ENCODE measurements at regions not wholly inside any gene's neighbourhood (a gene's known extent, or its start where the extent isn't known, plus 50 kb on each side); places are given as distances from the start of the nearest gene placed in this dataset.
"Not testable (repeated sequence)": the region's sequence is repeated elsewhere in the genome, so short reads cannot be mapped to it uniquely, and the experiment has no call there.

DNA sequence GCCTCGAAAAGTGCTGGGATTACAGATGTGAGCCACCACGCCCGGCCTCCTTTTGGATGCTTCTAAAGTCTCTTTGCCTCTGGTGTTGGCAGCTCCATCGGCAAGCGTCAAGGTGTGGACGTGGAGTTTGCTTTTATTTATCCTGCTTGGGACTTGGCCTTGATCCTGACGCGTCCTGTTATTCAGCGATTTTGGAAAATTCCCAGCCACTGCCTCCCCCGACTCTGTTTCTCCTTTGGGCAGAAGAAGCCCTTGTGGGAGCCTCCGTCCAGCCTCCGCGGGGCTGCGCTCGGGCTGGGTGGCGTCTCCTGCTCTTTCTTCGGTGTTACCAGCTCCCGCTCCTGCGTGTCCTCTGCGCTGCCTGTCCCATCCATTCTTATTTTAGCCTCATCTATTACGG, 151.7 kb downstream of the TMEM121 start:
- not testable (repeated sequence) for DNase-seq (ENCODE audit: low read depth, low spot score)

DNA sequence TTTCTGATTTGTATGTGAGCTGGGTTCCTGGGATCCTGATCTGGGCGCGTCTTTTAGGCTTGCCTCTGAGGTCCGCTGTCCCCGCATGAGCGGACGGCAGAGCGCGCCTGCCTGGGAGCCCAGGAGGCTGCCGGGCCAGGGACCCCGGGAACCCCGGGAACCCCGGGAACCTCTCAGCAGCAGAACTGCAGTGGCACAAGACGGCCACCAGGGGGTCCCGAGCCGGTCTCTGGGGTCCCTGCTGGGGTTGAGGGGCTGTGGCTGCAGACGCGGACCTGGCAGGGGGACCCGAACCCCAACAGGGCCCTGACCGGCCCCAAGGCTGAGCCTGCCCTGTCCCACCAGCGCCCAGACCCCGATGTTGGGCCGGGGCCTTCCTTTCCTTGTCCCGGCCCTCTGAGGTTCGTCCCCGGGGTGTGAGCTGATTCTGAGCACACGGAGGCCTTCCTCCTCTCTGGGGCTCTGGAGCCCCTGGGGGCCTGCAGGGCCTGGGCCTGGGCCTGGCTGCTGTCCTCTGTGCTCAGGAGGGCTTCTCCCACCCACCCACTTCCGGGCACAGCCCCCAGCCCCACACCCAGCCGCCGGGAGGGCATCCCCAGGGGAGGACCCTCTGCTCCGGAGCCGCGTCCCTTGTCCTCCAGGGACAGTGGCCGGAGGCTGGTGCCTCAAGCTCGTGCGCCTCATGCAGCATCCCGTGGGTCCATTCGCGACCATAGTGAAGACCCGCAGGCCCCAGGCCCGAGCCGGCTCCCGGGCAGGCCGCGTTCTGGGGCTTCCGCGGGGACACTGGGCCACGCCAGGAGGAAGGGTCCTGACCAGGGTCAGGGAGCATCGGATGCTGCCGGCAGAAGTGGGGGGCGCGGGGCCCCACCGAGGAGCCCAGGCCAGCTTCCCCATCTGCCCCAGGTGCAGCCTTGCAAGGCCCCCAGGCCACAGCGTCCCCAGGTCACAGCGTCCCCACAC, 152.9 kb downstream of the TMEM121 start:
- not testable (repeated sequence) for DNase-seq (ENCODE audit: low read depth, low spot score)

DNA sequence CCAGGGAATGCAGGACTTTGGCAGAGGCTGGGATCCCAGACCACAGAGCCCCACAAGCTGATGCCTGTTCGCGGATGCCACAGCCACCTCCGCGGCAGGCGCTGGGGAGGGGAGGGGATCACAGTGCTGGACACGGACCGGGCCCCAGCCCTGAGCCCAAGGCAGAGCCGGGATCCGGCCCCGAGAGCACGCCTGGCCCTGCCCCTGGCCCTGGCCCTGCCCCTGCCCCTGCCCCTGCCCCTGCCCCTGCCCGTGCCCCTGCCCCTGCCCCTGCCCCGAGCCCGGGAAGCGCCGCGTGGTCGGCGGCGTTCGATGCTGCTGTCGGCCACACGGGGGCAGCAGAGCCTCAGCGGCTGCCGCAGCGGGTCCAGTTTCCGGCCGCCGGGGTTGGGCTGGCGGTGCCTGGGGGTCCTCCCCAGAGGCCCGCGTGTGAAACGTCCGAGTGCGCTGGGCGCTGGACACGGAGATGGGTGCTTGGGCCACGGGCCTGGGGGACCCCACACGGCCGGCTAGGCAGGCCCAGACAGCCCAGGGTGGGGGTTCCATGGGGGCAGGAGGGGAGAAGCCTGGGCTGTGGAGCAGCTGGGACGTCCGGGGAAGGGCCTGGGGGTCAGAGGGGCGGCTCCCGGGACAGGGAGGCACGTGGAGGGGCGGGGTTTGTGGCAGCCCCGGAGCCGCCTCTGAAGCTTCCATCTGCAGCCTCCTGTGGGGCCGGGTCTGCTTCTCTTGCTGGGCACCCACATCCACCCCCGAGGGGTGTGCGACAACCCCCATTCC, 153.8 kb downstream of the TMEM121 start:
- not testable (repeated sequence) for DNase-seq (ENCODE audit: low read depth, low spot score)

DNA sequence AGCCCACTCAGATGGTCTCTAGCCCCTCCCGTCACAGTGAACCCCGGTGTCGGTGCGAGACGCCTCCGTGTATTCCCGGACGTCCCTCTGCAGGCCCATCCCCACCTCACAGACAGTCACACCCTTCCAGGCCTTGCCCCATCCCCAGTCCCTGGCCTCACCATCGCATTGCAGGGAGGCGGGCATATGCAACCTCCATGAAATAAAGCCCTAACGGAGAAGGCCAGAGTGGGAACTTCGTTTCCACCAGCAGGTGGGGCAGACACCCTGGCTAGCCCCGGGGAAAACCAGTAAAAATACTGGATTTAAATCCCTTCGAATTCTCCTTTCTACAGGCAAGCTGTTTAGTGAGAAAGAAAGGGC, 154.3 kb downstream of the TMEM121 start:
- not testable (repeated sequence) for DNase-seq (ENCODE audit: low read depth, low spot score)

DNA sequence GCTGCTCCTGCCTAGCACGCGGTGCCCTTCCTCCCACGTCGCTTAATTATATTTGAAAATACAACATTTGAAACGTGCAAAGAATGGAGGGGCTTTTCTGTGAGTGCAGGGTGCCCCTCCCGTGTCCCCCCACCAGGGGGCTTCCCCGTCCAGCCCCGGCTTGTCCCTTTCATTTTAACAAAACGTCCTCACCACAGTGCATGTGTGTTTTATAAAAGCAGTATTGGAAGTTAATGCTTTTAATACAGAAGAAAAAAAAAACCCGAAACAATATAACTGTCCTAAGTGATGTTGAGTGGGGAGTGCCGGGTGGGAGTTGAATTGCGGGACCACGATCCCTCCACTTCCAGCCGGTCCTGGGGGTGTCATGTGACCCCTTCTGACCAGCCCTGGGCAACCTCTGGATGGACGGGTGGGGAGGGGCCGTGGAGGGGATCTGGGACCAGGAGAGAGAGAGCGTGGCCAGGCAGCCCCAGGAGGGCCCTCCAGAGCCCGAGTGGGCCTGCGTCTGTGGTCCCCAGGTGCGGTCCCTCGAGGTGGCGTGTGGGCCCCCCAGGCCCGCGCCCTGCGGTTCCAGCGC, 155.3 kb downstream of the TMEM121 start:
- DNase-seq (ENCODE audit: low read depth, low spot score) = not testable (repeated sequence)

DNA sequence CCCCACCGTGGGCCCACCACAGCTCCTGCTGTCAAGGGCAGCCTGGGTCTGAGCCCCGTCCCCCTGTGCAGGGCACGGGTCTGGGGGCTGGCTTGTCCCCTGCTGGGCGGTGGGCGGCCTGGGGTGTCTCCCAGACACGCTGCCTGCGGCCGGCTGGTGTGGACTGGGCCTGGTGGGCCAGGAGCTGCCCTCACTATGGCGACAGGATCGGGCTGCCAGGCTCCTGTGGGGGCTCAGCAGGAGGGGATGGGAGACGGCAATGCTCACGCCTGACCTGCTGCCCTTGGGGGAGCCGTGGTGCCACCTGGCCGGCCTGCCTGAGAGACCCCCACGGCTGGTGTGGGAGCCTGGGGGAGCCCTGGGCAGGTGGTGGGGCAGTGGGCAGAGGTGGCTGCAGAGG, 156.1 kb downstream of the TMEM121 start:
- DNase-seq (ENCODE audit: low read depth, low spot score) = not testable (repeated sequence)

DNA sequence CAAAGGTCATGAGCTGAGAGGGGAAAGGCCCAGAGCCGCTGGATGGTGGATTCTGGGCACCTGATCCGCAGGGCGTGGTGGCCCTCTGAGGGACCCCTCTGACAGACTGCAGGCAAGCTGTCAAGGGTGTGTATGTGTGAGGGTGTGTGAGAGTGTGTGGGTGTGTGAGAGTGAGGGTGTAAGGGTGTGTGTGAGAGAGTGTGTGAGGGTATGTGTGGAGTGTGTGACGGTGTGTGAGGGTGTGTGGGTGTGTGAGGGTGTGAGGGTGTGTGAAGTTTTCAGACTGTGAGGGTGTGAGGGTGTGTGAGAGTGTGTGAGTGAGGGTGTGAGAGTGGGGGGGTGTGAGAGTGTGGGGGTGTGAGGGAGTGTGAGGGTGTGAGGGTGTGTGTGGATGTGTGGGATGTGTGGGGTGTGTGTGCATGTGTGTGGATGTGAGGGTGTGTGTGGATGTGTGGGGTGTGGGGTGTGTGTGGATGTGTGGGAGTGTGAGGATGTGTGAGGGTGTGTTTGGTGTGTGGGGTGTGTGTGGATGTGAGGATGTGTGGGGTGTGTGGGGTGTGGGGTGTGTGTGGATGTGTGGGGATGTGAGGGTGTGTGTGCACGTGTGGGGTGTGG, 156.7 kb downstream of the TMEM121 start:
- no peak for DNase-seq (ENCODE audit: low read depth, low spot score)

DNA sequence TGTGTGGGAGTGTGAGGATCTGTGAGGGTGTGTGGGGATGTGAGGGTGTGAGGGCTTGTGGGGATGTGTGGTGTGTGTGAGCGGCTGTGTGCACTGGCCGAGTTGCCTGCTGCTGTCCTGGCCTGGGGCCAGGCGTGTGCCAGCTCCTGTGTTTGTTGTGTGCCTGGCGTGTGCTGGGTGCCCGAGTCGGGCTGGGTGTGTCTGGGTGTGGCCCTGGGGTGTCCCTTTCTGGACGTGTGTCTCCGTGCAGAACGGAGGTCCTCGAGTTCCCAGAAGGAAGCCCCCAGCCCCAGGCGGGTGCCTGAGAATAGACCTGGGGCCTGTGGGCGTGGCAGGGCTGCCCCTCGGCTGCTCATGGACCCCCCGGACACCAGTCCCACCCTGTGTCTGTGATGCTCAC, 157.7 kb downstream of the TMEM121 start:
- DNase-seq (ENCODE audit: low read depth, low spot score) = not testable (repeated sequence)

DNA sequence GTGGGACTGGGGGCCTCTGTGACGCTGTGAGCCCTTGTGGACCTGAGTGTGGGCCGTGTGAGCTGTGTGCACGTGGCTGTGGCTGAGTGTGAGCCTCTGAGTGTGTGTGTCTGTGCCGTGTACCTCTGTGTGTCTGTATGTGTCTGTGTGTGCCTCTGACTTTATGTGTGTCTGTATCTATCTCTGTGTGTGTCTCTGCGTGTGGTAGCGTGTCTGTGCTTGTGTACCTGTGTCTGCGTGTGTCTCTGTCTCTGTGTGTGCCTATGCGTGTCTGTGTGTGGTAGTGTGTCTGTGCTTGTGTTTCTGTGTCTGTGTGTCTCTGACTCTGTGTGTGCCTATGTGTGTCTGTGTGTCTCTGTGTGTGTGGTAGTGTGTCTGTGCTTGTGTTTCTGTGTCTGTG, 158.2 kb downstream of the TMEM121 start:
- not testable (repeated sequence) for DNase-seq (ENCODE audit: low read depth, low spot score)

DNA sequence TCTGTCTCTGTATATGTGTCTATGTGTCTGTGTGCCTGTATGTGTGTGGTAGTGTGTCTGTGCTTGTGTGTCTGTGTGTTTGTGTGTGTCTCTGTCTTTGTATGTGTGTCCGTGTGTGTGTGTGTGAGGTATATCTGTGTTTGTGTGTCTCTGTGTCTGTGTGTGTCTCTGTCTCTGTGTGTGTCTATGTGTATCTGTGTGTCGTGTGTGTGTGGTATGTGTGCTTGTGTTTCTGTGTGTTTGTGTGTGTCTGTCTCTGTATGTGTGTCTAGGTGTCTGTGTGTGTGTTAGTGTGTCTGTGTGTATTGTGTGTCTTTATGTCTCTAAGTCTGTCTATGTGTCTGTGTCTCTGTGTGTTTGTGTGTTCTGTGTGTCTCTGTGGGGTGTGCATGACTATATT, 158.6 kb downstream of the TMEM121 start:
- DNase-seq (ENCODE audit: low read depth, low spot score) = no peak

DNA sequence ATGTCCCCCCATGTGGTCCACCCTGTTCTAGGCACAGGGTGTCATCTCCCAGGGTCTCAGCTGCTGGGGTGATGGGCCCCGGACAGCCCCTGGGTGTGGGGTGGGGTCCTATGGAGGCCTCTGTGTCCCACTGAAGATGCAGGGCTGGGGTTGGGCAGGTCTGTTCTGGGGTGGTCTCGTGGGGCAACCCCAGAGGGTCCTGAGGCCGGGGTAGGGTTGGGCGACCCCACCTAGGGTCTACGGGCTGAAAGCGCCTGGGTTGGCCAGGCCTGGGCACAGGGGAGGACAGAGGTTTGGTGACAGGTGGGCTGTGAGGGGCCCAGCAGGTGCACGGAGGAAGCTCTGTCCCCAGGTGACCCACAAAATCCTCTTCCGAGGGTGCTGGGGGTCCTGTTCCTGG, 159.2 kb downstream of the TMEM121 start:
- not testable (repeated sequence) for DNase-seq (ENCODE audit: low read depth, low spot score)

DNA sequence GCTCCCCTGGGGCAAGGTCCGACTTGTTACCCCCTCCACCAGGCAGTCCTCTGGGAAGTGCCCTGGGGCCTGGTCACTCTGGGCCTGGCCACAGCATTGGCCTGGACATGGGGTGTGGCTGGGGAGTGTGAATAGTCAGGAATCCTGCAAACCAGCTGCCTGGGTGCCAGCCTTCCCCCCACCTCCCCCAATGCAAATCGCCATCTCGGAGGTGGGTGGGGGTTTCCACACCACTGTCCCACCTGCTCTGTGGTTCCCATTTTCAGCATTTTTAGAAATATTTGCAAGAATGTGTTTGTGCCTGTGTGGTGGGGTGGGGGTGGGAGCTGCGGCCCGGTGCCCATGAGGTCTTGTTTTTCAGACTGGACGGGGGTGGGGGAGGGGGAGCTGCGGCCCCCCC, 159.7 kb downstream of the TMEM121 start:
- DNase-seq (ENCODE audit: low read depth, low spot score) = not testable (repeated sequence)

DNA sequence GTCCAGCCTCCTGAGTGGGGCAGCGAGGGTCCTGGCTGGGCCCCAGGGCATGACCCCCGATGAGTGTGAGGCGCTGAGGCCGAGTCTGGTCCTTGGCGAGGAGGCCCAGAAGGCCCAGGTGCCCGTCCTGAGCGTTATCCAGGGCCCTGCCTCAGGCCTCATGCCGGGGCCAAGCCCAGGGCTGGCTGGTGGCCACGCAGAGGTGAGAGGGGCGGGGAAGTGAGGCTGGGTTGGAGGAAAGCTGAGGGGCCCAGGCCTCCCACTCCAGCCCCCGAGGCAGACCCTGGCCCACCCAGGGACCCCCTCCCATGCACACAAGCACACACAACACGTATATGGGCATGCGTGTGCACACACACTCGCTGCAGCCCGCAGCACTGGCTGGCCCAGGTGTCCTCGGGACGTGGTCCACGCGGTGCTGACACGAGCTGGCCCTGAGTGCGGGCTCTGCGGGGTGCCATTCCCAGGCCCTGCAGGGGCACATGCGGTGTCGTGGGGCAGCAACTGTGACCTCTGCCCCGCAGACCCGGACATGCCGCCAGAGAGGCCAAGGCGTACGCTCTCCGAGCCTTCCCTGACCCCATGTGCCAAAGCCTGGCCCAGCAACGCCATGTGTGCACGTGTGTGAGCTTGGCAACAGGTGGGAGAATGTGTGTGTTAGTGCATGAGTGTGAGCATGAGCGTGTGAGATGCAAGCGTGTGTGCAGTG, 160.2 kb downstream of the TMEM121 start:
- DNase-seq (ENCODE audit: low read depth, low spot score) = not testable (repeated sequence)

DNA sequence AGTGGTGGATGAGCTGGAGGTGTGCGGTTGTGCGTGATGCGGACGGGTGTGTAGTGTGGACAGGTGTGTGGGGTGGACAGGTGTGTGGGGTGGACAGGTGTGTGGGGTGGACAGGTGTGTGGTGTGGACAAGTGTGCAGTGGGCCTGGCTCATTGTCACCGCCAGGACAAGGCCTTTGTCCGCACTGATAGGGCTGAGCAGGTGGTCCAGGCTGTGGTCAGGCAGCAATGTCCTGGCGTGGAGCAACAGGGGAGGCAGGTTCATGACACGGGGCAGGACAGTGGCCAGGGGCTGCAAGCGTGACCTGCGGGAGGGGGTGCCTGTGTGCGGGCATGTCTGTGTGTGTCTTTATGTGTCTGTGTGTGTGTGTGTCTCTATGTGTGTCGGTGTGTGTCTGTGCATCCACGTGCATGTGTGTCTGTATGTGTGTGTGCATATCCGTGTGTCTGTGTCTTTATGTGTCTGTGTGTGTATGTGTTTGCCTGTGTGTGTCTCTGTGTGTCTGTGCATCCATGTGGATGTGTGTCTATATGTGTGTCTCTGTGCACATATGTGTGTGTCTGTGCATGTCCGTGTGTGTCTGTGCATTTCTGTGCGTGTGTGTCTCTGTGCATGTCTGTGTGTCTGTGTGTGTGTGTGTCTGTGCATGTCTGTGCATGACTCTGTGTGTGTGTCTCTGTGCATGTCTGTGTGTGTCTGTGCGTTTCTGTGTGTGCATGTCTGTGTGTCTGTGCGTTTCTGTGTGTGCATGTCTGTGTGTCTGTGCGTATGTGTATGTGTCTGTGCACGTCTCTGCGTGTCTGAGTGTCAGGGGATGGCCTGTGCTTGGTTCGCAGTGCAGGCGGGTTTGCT, 161.0 kb downstream of the TMEM121 start:
- DNase-seq (ENCODE audit: low read depth, low spot score) = not testable (repeated sequence)

DNA sequence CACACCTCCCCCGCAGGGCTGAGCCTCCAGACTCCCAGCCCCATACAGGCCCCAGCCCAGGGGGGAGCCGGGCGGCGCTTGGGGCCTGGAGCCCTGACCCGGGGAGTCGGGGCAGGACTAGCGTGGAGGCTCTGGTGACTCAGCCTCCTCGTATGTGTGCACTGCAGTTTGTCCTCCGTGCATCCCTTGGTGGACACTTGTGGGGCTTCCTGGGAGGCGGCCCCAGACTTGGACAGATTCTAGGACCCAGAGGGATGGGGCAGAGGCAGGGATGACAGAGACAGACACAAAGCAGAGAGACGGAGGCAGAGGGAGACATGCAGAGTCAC, 161.6 kb downstream of the TMEM121 start:
- DNase-seq (ENCODE audit: low read depth, low spot score) = not testable (repeated sequence)

DNA sequence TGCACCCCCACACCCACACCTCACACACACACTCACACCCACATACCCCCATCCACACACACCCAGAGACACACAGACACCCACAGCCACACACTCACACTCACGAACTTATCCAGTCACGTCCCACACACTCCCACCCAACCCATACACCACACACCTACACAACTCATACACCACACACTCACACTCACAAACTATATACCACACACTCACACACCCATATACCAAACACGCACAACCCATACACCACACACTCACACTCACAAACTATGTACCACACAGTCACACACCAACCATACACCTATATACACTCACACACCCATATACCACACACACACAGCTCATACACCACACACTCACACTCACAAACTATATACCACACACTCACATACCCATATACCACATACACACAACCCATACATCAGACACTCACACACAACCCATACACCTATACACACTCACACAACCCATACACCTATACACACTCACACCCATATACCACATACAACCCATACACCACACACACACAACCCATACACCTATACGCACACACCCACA, 162.4 kb downstream of the TMEM121 start:
- DNase-seq (ENCODE audit: low read depth, low spot score) = not testable (repeated sequence)

DNA sequence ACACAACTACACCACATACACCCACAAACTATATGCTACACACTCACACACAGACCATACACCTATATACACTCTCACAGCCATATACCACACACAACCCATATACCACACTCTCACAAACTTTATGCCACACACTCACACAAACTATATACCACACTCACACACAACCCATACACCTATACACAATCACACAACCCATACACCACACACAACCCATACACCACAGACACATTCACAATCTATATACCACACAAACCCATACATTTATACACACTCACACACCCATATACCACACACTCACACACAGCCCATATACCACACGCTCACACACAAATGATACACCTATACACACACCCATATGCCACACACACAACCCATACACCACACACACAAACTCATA, 163.3 kb downstream of the TMEM121 start:
- no peak for DNase-seq (ENCODE audit: low read depth, low spot score)

DNA sequence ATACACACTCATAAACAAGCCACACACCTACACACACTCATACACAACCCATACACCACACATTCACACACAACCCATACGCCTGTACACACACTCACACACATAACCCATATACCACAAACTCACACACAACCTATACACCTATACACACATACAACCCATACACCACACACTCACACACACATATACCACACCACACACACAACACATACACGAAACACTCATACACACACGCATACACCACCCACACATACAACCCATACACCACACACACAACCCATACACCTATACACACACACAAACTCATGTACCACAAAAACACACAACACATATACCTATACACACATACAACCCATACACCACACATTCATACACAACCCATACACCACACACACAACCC, 164.3 kb downstream of the TMEM121 start:
- no peak for DNase-seq (ENCODE audit: low read depth, low spot score)

DNA sequence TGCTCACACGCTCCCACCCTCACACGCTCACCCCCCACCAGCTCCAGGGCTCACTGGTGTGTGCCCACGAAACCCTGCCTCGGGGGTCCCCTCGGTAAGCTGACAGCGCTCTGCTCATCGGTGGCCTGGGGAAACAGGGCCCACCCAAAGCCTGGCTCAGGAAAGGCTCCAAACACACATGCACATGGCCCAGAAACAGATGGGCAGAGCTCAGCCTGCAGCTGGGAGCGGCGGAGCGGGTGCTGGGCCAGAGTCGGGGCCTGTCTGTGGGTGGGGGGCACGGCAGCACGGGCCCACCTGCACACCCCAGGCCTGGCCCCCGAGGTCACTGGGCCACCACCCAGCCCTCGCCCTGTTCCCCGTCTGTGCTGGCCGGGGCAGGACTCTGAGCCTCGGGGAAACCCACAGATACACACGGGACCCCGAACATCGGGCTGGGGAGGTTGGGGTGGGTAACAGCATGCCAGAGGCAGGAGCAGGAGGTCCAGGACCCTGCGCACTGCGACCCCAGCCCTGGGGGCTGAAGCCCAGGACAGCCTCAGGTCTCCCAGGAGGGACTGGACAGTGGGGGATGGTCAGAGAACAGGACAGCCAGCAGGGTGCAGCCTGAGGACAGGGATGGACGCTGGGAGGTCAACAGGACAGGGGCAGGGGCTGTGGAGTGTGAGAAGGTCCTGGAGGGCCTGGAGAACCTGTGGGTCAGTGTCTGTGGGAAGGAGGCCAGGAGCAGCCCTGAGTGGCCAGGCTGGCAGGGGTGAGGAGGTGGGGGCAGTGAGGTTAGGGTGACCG, 165.1 kb downstream of the TMEM121 start:
- not testable (repeated sequence) for DNase-seq (ENCODE audit: low read depth, low spot score)

Measured in astrocyte of the hippocampus (primary cell).